ENCODE measurements at regions not wholly inside any gene's neighbourhood (a gene's known extent, or its start where the extent isn't known, plus 50 kb on each side); places are given as distances from the start of the nearest gene placed in this dataset.
"Not testable (repeated sequence)": the region's sequence is repeated elsewhere in the genome, so short reads cannot be mapped to it uniquely, and the experiment has no call there.

DNA sequence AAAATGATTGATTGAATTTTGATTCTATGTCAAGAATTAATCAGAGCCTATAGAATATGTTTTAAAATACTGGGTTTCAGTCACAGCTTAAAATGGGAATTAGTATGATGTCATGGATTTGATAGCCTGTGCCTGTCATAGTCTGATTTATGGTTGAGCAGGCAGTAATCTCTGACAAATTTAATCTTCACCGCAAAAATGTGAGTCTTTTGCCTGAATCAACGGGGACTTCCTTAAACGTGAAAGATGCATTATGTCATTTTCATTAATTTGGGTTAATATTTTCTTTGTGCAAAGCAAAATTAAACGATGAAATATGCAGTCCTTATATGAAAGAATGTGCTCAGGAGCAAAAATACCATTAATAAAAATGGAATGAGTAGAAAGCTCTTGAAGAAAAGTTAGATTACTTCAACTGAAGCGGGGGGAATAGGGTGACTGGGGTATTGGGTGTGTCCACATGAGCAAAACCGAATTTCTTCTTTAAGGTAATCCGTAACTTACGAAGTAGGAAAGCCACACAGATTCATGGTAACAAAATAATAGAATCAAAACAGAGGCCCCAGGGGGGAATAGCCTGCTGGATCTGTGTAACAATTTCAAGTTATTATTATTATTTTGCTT is 339.6 kb upstream of the NOX3 start:
- no peak for DNase-seq

- DNase-seq = no peak
These were observed 336.3 kb upstream of the NOX3 start for GRCh38 chr6:155791891-155792290.

GRCh38 chr6:155791186-155791585 is 335.5 kb upstream of the NOX3 start:
- no peak for DNase-seq

GRCh38 chr6:155787168-155787567 is 331.5 kb upstream of the NOX3 start:
- DNase-seq = no peak

- DNase-seq = no peak
These were observed 330.9 kb upstream of the NOX3 start for GRCh38 chr6:155786528-155786927.

- no peak for DNase-seq
These were observed 327.3 kb upstream of the NOX3 start for GRCh38 chr6:155782739-155783459.

GRCh38 chr6:155782320-155782731 is 326.7 kb upstream of the NOX3 start:
- peak; percentile 5 for DNase-seq

DNA sequence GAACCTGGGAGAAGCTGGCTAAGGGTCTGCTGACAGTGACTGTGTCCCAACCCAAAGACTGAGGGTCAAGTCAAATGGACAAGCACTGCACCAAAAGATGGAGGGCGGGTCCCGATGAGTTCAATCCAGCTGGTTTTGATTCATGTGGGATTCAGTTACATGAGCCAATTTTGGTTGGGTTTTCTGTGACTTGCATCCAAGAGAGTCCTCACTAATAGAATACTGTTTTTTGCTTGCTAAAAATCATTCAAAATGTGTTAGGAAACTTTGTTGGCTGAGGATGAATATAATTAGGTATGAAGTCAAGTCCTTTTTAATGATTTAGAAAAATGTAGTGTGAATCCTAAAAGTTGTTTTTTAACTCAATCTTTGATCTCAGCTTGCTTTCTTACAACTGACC is 323.8 kb upstream of the NOX3 start:
- DNase-seq = no peak

DNA sequence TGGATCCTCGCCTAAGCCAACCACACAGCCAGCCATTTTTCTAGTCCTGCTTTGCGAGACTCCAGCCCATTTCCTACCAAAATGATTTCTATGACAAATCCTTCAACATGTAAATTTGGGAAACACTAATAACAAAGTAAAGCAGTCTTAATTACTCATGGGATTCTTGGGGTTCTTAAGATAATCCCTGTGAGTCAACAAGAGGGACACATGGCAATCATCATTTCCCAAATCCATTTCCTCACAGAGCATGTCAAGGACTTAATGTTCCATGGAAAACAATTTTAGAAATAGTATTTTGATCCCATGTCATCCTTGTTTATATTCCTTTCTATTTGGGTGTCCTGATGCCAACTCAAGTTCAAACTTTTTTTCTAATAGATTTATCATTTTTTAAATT is 322.7 kb upstream of the NOX3 start:
- DNase-seq = no peak

DNA sequence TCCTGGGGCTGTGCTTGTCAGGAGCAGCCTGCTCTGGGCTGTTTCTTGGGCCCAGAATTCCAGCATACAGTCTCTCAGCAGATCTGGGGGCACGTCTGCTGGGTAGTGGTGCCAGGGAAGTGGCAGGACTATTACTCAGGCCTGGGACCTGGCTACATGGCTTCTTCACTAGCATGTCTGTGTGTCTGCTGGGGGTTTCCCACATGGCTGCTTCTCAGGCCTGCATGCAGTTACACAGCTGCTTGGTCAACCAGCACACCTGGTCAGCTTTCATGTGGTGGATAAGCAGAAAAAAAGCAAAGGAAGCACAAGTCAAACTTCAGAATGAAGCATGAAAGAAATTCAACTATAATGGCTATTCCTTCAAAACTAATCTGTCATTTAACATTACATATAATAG is 316.2 kb upstream of the NOX3 start:
- no peak for DNase-seq

- no peak for DNase-seq
These were observed 315.2 kb upstream of the NOX3 start for GRCh38 chr6:155770856-155771255.

- no peak for DNase-seq
These were observed 314.7 kb upstream of the NOX3 start for GRCh38 chr6:155770313-155770712.

GRCh38 chr6:155765275-155766194 is 309.9 kb upstream of the NOX3 start:
- DNase-seq = no peak

DNA sequence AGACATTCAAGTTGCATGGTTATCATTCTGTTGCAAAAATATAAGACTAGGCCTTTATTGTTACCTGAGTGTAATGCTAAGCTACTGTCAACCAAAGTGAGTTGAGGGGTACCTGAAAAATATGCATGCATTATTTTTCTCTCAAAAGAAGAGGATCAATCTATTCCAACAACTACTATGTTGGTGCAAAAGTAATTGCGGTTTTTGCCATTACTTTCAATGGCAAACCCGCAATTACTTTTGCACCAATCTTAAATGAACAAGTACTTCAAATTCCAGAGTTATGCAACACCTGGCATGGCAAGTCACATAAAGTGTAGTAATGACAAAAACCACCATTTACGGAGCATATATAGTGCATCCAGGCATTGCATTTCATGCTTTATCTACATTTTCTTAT is 307.0 kb upstream of the NOX3 start:
- no peak for DNase-seq

DNA sequence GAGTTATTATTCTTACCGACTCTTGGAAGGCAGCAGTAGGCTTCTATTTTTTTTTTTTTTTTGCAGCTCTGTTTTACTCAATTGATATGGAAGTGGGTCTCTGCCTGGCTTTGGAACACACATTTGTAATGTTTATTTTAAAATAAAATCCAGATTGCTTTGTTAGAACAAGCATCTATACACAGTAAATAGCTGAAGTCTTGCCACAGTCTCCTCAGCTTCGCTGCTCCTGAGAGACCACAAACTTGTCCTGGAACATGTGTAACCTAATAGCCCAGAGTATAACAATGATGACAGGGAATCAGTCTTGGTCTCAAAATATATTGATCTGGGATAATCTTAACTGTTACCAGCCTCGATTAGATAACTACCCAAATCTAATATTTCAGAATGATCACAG is 299.8 kb upstream of the NOX3 start:
- no peak for DNase-seq

- not testable (repeated sequence) for DNase-seq
These were observed 293.1 kb upstream of the NOX3 start for GRCh38 chr6:155748778-155749177.

- no peak for DNase-seq
These were observed 291.9 kb upstream of the NOX3 start for GRCh38 chr6:155747491-155747890.

- no peak for DNase-seq
These were observed 285.3 kb upstream of the NOX3 start for GRCh38 chr6:155740781-155741399.

- DNase-seq = no peak
These were observed 283.0 kb upstream of the NOX3 start for GRCh38 chr6:155738602-155739105.

GRCh38 chr6:155717374-155717773 is 261.7 kb upstream of the NOX3 start:
- no peak for DNase-seq

GRCh38 chr6:155710704-155711103 is 255.1 kb upstream of the NOX3 start:
- DNase-seq = no peak

GRCh38 chr6:155709262-155709661 is 253.6 kb upstream of the NOX3 start:
- DNase-seq = no peak

- no peak for DNase-seq
These were observed 252.5 kb upstream of the NOX3 start for GRCh38 chr6:155708100-155708499.
